SK-N-SH (cell line): ENCODE measurements at regions not wholly inside any gene's neighbourhood (a gene's known extent, or its start where the extent isn't known, plus 50 kb on each side); places are given as distances from the start of the nearest gene placed in this dataset.

ENCODE experiments used
- CTCF ChIA-PET: fragments of 300-600, 350-600 bp; formaldehyde crosslinking; extraction: SDS; loops from one replicate; lab custom pipeline; 2021; lab: Yijun Ruan, JAX
- POLR2A ChIA-PET: fragments of 350-600 bp; sonication (Branson Sonifier 250); formaldehyde crosslinking; extraction: SDS; loops from one replicate; lab custom pipeline; 2020; ENCODE audit warnings: antibody characterized with exemption, inconsistent platforms; lab: Yijun Ruan, JAX
- DNase-seq: peaks from one replicate; pipeline ENCODE4 v3.0.0; 2012
- H2AFZ ChIP-seq: fragments of 200-600 bp; sonication (generic); 2 replicates; pipeline ENCODE4 v1.8.1; 2016; ENCODE audit warnings: antibody characterized with exemption, mild to moderate bottlenecking, low read depth
- H3F3A ChIP-seq: fragments of 200-600 bp; sonication (generic); replicated peaks from 2 replicates; pipeline ENCODE3; 2016; ENCODE audit warnings: antibody characterized with exemption, mild to moderate bottlenecking; ENCODE audit not compliant: insufficient read depth
- H3K27ac ChIP-seq, 2 experiments: fragments of 200-500 bp in 1 of 2; fragments of 200-600 bp in 1 of 2; sonication (Bioruptor generic) in 1 of 2; sonication (generic), shearing (Covaris generic) in 1 of 2; 2 replicates each; pipeline versions ENCODE4 v1.5.1 to v1.6.1; 2014 to 2016; ENCODE audit warnings: low read depth in 2 of 2, inconsistent platforms in 1 of 2, low read length in 1 of 2, mild to moderate bottlenecking in 1 of 2, mixed read lengths in 1 of 2
- H3K27me3 ChIP-seq: fragments of 200-600 bp; sonication (generic), shearing (Covaris generic); 2 replicates; pipeline ENCODE4 v1.6.1; 2016; ENCODE audit warnings: mixed run types; ENCODE audit not compliant: insufficient read depth
- H3K36me3 ChIP-seq, 2 experiments: fragments of 200-500 bp in 1 of 2; fragments of 200-600 bp in 1 of 2; sonication (Bioruptor generic) in 1 of 2; sonication (generic) in 1 of 2; replicated peaks in 1 of 2; 2 replicates each; pipeline versions ENCODE3 to v1.5.1; 2014 to 2016; ENCODE audit warnings: low read length in 1 of 2, mild to moderate bottlenecking in 1 of 2; ENCODE audit not compliant: insufficient read depth in 2 of 2, control insufficient read depth in 1 of 2
- H3K4me1 ChIP-seq, 2 experiments: fragments of 200-500 bp in 1 of 2; fragments of 200-600 bp in 1 of 2; sonication (Bioruptor generic) in 1 of 2; sonication (generic), shearing (Covaris generic) in 1 of 2; 2 replicates each; pipeline versions ENCODE4 v1.5.1 to v1.6.1; 2014 to 2016; ENCODE audit warnings: low read depth in 1 of 2, low read length in 1 of 2, mixed run types in 1 of 2; ENCODE audit not compliant: insufficient read depth in 2 of 2, control insufficient read depth in 1 of 2
- H3K4me2 ChIP-seq: fragments of 200-600 bp; sonication (generic), shearing (Covaris generic); 2 replicates; pipeline ENCODE4 v1.6.1; 2017; ENCODE audit warnings: mixed run types
- H3K4me3 ChIP-seq, 2 experiments: fragments of 200-500 bp in 1 of 2; fragments of 200-600 bp in 1 of 2; sonication (Bioruptor generic) in 1 of 2; sonication (generic), shearing (Covaris generic) in 1 of 2; 2 replicates each; pipeline versions ENCODE4 v1.5.1 to v1.8.1; 2014 to 2016; ENCODE audit warnings: low read depth in 2 of 2, inconsistent platforms in 1 of 2, low read length in 1 of 2, mild to moderate bottlenecking in 1 of 2, mixed read lengths in 1 of 2, moderate library complexity in 1 of 2
- H3K79me2 ChIP-seq: fragments of 200-600 bp; sonication (generic); 2 replicates; pipeline ENCODE4 v1.8.1; 2017; ENCODE audit warnings: mild to moderate bottlenecking; ENCODE audit not compliant: insufficient read depth
- H3K9ac ChIP-seq: fragments of 200-600 bp; sonication (generic); 2 replicates; pipeline ENCODE4 v1.6.1; 2017; ENCODE audit warnings: mixed run types
- H3K9me2 ChIP-seq: fragments of 200-600 bp; sonication (generic); 2 replicates; pipeline ENCODE4 v1.6.1; 2017; ENCODE audit warnings: mixed run types
- H3K9me3 ChIP-seq: fragments of 200-600 bp; sonication (generic); 2 replicates; pipeline ENCODE4 v1.6.1; 2017; ENCODE audit warnings: mixed run types, mild to moderate bottlenecking, moderate library complexity
- H4K20me1 ChIP-seq: fragments of 200-600 bp; sonication (generic); 2 replicates; pipeline ENCODE4 v1.6.1; 2017; ENCODE audit warnings: mild to moderate bottlenecking, mixed run types; ENCODE audit not compliant: insufficient read depth
- EP300 ChIP-seq, 2 experiments: IDR thresholded peaks; 2 replicates each; pipeline versions ENCODE4 v1.4.0 to v1.6.1; 2012; ENCODE audit warnings: borderline replicate concordance in 1 of 2, low read depth in 1 of 2, low read length in 1 of 2
- FOSL2 ChIP-seq: IDR thresholded peaks from 2 replicates; pipeline ENCODE4 v1.4.0; 2012; ENCODE audit warnings: low read depth, mild to moderate bottlenecking, moderate library complexity, borderline replicate concordance
- FOXJ3 ChIP-seq: sonication (generic); formaldehyde crosslinking; IDR thresholded peaks from 2 replicates; pipeline ENCODE4 v1.5.1; 2020; ENCODE audit warnings: mild to moderate bottlenecking, missing genetic modification reagents
- FOXM1 ChIP-seq: IDR thresholded peaks from 2 replicates; pipeline ENCODE4 v1.4.0; 2012; ENCODE audit warnings: low read depth, mild to moderate bottlenecking
- GABPA ChIP-seq: IDR thresholded peaks from 2 replicates; pipeline ENCODE4 v1.4.0; 2012; ENCODE audit warnings: low read depth, mild to moderate bottlenecking
- MAX ChIP-seq: IDR thresholded peaks from 2 replicates; pipeline ENCODE4 v1.4.0; 2012; ENCODE audit warnings: low read depth
- MXI1 ChIP-seq: IDR thresholded peaks from 2 replicates; pipeline ENCODE4 v1.6.1; 2012; ENCODE audit warnings: mild to moderate bottlenecking, low read depth, low read length, improper control_type of control experiment
- NRF1 ChIP-seq: IDR thresholded peaks from 2 replicates; pipeline ENCODE4 v1.6.1; 2012; ENCODE audit warnings: low read depth, mild to moderate bottlenecking, low read length
- POLR2AphosphoS5 ChIP-seq: IDR thresholded peaks from 2 replicates; pipeline ENCODE4 v1.6.1; 2012; ENCODE audit warnings: low read depth, low read length
- RAD21 ChIP-seq: IDR thresholded peaks from 2 replicates; pipeline ENCODE4 v1.6.1; 2012; ENCODE audit warnings: mild to moderate bottlenecking, low read length
- RCOR1 ChIP-seq: fragments of 150-350 bp; IDR thresholded peaks from 2 replicates; pipeline ENCODE4 v1.6.1; 2017; ENCODE audit warnings: antibody characterized with exemption, low read length
- RXRA ChIP-seq: IDR thresholded peaks from 2 replicates; pipeline ENCODE4 v1.4.0; 2012; ENCODE audit warnings: low read depth, mild to moderate bottlenecking, borderline replicate concordance
- SIN3A ChIP-seq: IDR thresholded peaks from 2 replicates; pipeline ENCODE4 v1.6.1; 2012; ENCODE audit warnings: low read depth, mild to moderate bottlenecking, low read length, moderate library complexity, borderline replicate concordance
- TCF12 ChIP-seq: IDR thresholded peaks from 2 replicates; pipeline ENCODE4 v1.4.0; 2012
- USF2 ChIP-seq: fragments of 150-350 bp; IDR thresholded peaks from 2 replicates; pipeline ENCODE4 v1.6.1; 2017; ENCODE audit warnings: antibody characterized with exemption, low read length, low read depth, borderline replicate concordance
- YY1 ChIP-seq: IDR thresholded peaks from 2 replicates; pipeline ENCODE4 v1.4.0; 2012; ENCODE audit warnings: low read depth, mild to moderate bottlenecking
- ZBTB33 ChIP-seq: IDR thresholded peaks from 2 replicates; pipeline ENCODE4 v1.4.0; 2012; ENCODE audit warnings: low read depth, borderline replicate concordance
- WGBS: methylation state at CpG from one replicate; pipeline ENCODE4 v1.1.6; 2017; ENCODE audit warnings: low lambda C conversion rate; 5-methylcytosine and 5-hydroxymethylcytosine counted together
- TF ChIP-seq, protein P1 (sequence below): fragments of 200-600 bp; sonication (generic); IDR thresholded peaks from 2 replicates; pipeline ENCODE4 v1.6.1; 2017; ENCODE audit warnings: antibody characterized with exemption, mild to moderate bottlenecking, moderate library complexity
- TF ChIP-seq, protein P2 (sequence below): IDR thresholded peaks from 2 replicates; pipeline ENCODE4; 2012

GRCh38 chr5:87188391-87188790, 79.3 kb upstream of the RASA1 start:
- Histone ChIP-seq H3K4me2 (no peak overlapping the region), H4K20me1 (no peaks in the 10 kb centered on the region), H3K27me3 (no peaks in the 10 kb centered on the region), H3K79me2 (no peaks in the 10 kb centered on the region), H3K9me3 (no peaks in the 10 kb centered on the region), H3K9me2 (no peaks in the 10 kb centered on the region), H3K9ac (no peak overlapping the region), H3K4me3 (no peak overlapping the region), H2AFZ (peak overlapping the region; percentile 67; the same call in 1 of the 2 replicates), H3K36me3 (no peaks in the 10 kb centered on the region), H3F3A (peaks cover 6% of the 10 kb centered on the region), H3K27ac (no peak overlapping the region), H3K4me1 (no peaks in the 10 kb centered on the region)
- WGBS = 33% methylated on average over 3 of the region's 3 CpGs
- POLR2A ChIA-PET = no interaction called here
- no peak for TF ChIP-seq SIN3A
- CTCF ChIA-PET = no interaction called here
- no peak for DNase-seq

DNA sequence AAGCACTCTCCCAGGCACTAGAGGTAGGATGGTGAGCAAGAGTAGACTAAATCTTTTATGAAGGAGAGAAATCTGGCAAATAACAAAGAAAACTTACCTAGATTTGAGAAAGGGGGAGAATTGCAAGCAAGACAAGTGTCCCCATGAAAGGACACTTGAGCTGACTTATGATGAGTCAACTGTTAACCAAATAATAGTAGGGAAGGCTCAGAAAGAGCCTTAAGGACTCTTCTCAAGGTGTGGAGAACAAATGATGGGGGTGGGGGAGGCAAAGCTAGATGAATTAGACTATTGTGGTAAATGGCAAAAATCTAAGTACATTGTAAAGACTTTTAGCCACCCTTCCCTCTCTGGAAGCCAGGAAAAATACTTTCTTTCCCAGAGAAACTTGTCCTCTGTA, 77.6 kb upstream of the RASA1 start:
- H3K36me3 ChIP-seq = no peaks in the 10 kb centered on the region
- H3K79me2 ChIP-seq = no peaks in the 10 kb centered on the region
- ChIA-PET CTCF (no interaction called here), POLR2A (no interaction called here)
- no peaks in the 10 kb centered on the region for H3K27me3 ChIP-seq
- H2AFZ ChIP-seq = no peak overlapping the region
- H4K20me1 ChIP-seq = no peaks in the 10 kb centered on the region
- H3K9me2 ChIP-seq = no peaks in the 10 kb centered on the region
- H3K4me3 ChIP-seq = no peak overlapping the region
- H3K9me3 ChIP-seq = no peaks in the 10 kb centered on the region
- H3K9ac ChIP-seq = no peak overlapping the region
- peaks cover 0 to under 1% of the 10 kb centered on the region in 2 experiments; a peak in 1 of 4 replicates for H3K4me1 ChIP-seq
- no peak overlapping the region for H3K4me2 ChIP-seq
- TF ChIP-seq MXI1 (no peak), RXRA (no peak), FOXM1 (no peak), RCOR1 (no peak), GABPA (no peak), MAX (no peak), TCF12 (no peak), ZBTB33 (no peak), POLR2AphosphoS5 (no peak), RAD21 (no peak), YY1 (no peak), EP300 (IDR thresholded peaks at IDR 0.05; ENCODE audit: borderline replicate concordance in 1 of 2, low read depth in 1 of 2, low read length in 1 of 2) (no peak), USF2 (no peak), FOSL2 (no peak), FOXJ3 (CRISPR knock-in tag) (no peak), NRF1 (no peak)
- TF ChIP-seq, protein P1, sequence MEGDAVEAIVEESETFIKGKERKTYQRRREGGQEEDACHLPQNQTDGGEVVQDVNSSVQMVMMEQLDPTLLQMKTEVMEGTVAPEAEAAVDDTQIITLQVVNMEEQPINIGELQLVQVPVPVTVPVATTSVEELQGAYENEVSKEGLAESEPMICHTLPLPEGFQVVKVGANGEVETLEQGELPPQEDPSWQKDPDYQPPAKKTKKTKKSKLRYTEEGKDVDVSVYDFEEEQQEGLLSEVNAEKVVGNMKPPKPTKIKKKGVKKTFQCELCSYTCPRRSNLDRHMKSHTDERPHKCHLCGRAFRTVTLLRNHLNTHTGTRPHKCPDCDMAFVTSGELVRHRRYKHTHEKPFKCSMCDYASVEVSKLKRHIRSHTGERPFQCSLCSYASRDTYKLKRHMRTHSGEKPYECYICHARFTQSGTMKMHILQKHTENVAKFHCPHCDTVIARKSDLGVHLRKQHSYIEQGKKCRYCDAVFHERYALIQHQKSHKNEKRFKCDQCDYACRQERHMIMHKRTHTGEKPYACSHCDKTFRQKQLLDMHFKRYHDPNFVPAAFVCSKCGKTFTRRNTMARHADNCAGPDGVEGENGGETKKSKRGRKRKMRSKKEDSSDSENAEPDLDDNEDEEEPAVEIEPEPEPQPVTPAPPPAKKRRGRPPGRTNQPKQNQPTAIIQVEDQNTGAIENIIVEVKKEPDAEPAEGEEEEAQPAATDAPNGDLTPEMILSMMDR = no peak
- TF ChIP-seq, protein P2, sequence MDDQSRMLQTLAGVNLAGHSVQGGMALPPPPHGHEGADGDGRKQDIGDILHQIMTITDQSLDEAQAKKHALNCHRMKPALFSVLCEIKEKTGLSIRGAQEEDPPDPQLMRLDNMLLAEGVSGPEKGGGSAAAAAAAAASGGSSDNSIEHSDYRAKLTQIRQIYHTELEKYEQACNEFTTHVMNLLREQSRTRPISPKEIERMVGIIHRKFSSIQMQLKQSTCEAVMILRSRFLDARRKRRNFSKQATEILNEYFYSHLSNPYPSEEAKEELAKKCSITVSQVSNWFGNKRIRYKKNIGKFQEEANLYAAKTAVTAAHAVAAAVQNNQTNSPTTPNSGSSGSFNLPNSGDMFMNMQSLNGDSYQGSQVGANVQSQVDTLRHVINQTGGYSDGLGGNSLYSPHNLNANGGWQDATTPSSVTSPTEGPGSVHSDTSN = no peak
- H3K27ac ChIP-seq = no peak overlapping the region
- H3F3A ChIP-seq = peaks cover 14% of the 10 kb centered on the region
- no peak for DNase-seq
